Osteoblast (primary cell): ENCODE measurements at regions not wholly inside any gene's neighbourhood (a gene's known extent, or its start where the extent isn't known, plus 50 kb on each side); places are given as distances from the start of the nearest gene placed in this dataset.

Experiments used
- DNase-seq: peaks from one replicate; pipeline ENCODE4 v3.0.0; 2011; ENCODE audit warnings: low spot score, mixed read lengths; ENCODE audit not compliant: insufficient read length; ENCODE audit errors: missing footprints
- H2AFZ ChIP-seq: 2 replicates; pipeline ENCODE4 v1.6.0; 2011; ENCODE audit warnings: mild to moderate bottlenecking, low read length
- H3K27ac ChIP-seq: 2 replicates; pipeline ENCODE4 v1.5.1; 2011; ENCODE audit warnings: mild to moderate bottlenecking, low read depth, low read length, moderate library complexity
- H3K27me3 ChIP-seq: 2 replicates; pipeline ENCODE4 v1.6.0; 2012; ENCODE audit warnings: mild to moderate bottlenecking, control low read depth, inconsistent platforms, low read length, moderate library complexity; ENCODE audit not compliant: insufficient read depth
- H3K36me3 ChIP-seq: 2 replicates; pipeline ENCODE4 v1.5.1; 2011; ENCODE audit warnings: mild to moderate bottlenecking, low read length, control low read depth, moderate library complexity; ENCODE audit not compliant: insufficient read depth
- H3K4me1 ChIP-seq: 2 replicates; pipeline ENCODE4 v1.5.1; 2011; ENCODE audit warnings: mild to moderate bottlenecking, low read length, control low read depth, moderate library complexity; ENCODE audit not compliant: insufficient read depth
- H3K4me2 ChIP-seq: 2 replicates; pipeline ENCODE4 v1.6.0; 2011; ENCODE audit warnings: mild to moderate bottlenecking, low read length; ENCODE audit not compliant: insufficient read depth
- H3K4me3 ChIP-seq: fragments of 200-600 bp; sonication (generic); 3 replicates; pipeline ENCODE4 v1.5.1; 2012; ENCODE audit warnings: mild to moderate bottlenecking, low read length, inconsistent platforms; ENCODE audit not compliant: insufficient read depth
- H3K79me2 ChIP-seq: 2 replicates; pipeline ENCODE4 v1.6.0; 2012; ENCODE audit warnings: mild to moderate bottlenecking, low read length, control low read depth, inconsistent platforms; ENCODE audit not compliant: insufficient read depth
- H3K9me3 ChIP-seq: 2 replicates; pipeline ENCODE4 v1.5.1; 2011; ENCODE audit warnings: low read depth, low read length, control low read depth
- H4K20me1 ChIP-seq: 2 replicates; pipeline ENCODE4 v1.6.0; 2012; ENCODE audit warnings: mild to moderate bottlenecking, low read length, control low read depth; ENCODE audit not compliant: insufficient read depth
- TF ChIP-seq, protein P1 (sequence below): IDR thresholded peaks from 2 replicates; pipeline ENCODE4 v1.5.1; 2011; ENCODE audit warnings: mild to moderate bottlenecking, low read depth, low read length, moderate library complexity; ENCODE audit errors: extremely low read depth

- DNase-seq = no peak
- Histone ChIP-seq H3K4me2 (no peak overlapping the region), H3K4me3 (no peak overlapping the region), H4K20me1 (no peaks in the 10 kb centered on the region), H3K79me2 (no peaks in the 10 kb centered on the region), H2AFZ (no peak overlapping the region), H3K27me3 (peaks cover 41% of the 10 kb centered on the region), H3K36me3 (no peaks in the 10 kb centered on the region), H3K27ac (no peak overlapping the region), H3K4me1 (no peaks in the 10 kb centered on the region), H3K9me3 (no peaks in the 10 kb centered on the region)
- TF ChIP-seq, protein P1, sequence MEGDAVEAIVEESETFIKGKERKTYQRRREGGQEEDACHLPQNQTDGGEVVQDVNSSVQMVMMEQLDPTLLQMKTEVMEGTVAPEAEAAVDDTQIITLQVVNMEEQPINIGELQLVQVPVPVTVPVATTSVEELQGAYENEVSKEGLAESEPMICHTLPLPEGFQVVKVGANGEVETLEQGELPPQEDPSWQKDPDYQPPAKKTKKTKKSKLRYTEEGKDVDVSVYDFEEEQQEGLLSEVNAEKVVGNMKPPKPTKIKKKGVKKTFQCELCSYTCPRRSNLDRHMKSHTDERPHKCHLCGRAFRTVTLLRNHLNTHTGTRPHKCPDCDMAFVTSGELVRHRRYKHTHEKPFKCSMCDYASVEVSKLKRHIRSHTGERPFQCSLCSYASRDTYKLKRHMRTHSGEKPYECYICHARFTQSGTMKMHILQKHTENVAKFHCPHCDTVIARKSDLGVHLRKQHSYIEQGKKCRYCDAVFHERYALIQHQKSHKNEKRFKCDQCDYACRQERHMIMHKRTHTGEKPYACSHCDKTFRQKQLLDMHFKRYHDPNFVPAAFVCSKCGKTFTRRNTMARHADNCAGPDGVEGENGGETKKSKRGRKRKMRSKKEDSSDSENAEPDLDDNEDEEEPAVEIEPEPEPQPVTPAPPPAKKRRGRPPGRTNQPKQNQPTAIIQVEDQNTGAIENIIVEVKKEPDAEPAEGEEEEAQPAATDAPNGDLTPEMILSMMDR = no peak
Measured at GRCh38 chr10:78891741-78892140, 177.0 kb upstream of the ZMIZ1 start.

GRCh38 chr10:78892338-78893176 lies 176.2 kb upstream of the ZMIZ1 start:
- no peaks in the 10 kb centered on the region for H3K9me3 ChIP-seq
- H4K20me1 ChIP-seq = no peaks in the 10 kb centered on the region
- H3K79me2 ChIP-seq = no peaks in the 10 kb centered on the region
- TF ChIP-seq, protein P1 = no peak
- no peak overlapping the region for H2AFZ ChIP-seq
- peaks cover 49% of the 10 kb centered on the region for H3K27me3 ChIP-seq
- no peaks in the 10 kb centered on the region for H3K4me1 ChIP-seq
- H3K27ac ChIP-seq = no peak overlapping the region
- H3K36me3 ChIP-seq = no peaks in the 10 kb centered on the region
- DNase-seq = peak; percentile 17
- H3K4me3 ChIP-seq = no peak overlapping the region
- no peak overlapping the region for H3K4me2 ChIP-seq

DNA sequence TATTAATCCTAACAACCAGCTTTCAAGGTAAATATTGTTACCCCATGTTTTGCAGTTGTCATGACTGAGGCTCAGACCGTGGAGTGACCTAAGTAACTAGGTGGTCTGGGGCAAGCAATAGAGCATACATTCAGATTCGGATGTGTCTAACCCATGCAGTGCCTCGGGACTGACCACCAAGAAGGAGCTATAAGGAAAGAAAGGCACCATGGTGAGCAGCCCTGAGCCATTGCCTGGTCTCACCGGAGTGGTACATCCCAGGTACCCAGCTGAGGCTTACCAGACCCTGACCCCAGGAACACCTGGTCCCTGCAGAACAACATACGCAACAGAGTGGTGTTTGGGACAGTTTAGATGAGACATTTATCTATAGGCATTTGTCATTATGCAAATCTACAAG lies 175.5 kb upstream of the ZMIZ1 start:
- H3K9me3 ChIP-seq = no peaks in the 10 kb centered on the region
- TF ChIP-seq, protein P1 = no peak
- H3K36me3 ChIP-seq = no peaks in the 10 kb centered on the region
- H4K20me1 ChIP-seq = no peaks in the 10 kb centered on the region
- no peak for DNase-seq
- H3K27ac ChIP-seq = no peak overlapping the region
- H3K27me3 ChIP-seq = peaks cover 51% of the 10 kb centered on the region
- H3K79me2 ChIP-seq = no peaks in the 10 kb centered on the region
- no peaks in the 10 kb centered on the region for H3K4me1 ChIP-seq
- no peak overlapping the region for H3K4me2 ChIP-seq
- H3K4me3 ChIP-seq = no peak overlapping the region
- H2AFZ ChIP-seq = no peak overlapping the region

DNA sequence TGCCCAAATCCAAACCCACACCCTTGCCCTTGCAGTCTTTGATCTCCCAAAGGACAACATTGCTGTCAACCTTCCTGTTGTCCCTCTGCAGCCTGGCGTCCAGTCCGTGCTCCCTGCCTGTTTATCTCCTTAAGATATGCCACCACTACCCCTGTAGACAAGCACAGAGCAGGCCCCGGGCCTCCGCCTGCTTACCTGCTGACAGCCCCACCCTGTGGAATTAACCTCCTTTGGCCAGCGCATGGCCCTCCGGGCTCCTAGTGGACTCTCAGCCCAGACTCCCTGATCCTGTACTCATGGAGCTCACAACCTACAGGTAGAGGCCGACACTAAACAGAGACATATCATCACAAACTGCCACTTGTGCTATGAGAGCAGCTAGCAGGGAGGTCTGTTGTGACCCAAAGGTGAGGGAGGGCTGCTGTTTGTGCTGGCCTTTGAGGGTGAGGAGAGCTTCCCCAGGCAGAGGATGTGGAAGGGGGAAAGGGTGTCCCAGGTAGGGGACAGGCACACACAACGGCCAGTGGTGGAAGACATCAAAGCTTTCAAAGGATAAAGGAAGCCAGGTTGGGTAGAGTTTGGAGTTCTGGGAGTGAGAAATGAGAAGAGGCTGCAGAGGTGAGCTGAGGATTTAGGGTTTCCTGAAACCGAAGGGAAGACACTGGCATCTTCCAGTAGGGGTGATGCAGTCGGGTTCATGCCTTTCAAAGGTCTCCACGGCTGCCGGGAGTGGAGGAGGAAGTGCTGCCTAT lies 174.5 kb upstream of the ZMIZ1 start:
- H3K4me2 ChIP-seq = no peak overlapping the region
- H3K4me1 ChIP-seq = no peaks in the 10 kb centered on the region
- no peaks in the 10 kb centered on the region for H3K79me2 ChIP-seq
- no peaks in the 10 kb centered on the region for H4K20me1 ChIP-seq
- H3K9me3 ChIP-seq = no peaks in the 10 kb centered on the region
- TF ChIP-seq, protein P1 = no peak
- H3K36me3 ChIP-seq = no peaks in the 10 kb centered on the region
- no peak overlapping the region for H3K4me3 ChIP-seq
- DNase-seq = peak; percentile 17
- no peak overlapping the region for H3K27ac ChIP-seq
- H2AFZ ChIP-seq = no peak overlapping the region
- H3K27me3 ChIP-seq = peaks cover 45% of the 10 kb centered on the region
